OCI-LY1 (cell line): ENCODE measurements at regions not wholly inside any gene's neighbourhood (a gene's known extent, or its start where the extent isn't known, plus 50 kb on each side); places are given as distances from the start of the nearest gene placed in this dataset.

Source experiments
- EZH2 ChIP-seq: fragments of 200-600 bp; sonication (generic), shearing (Covaris generic); IDR thresholded peaks from 2 replicates; pipeline ENCODE4 v1.8.0; 2017; ENCODE audit warnings: borderline replicate concordance, mixed run types, mild to moderate bottlenecking, antibody characterized with exemption, low read length, moderate library complexity, mixed read lengths
- TF ChIP-seq, protein P1 (sequence below): fragments of 200-600 bp; sonication (generic), shearing (Covaris generic); IDR thresholded peaks from 2 replicates; pipeline ENCODE4 v1.5.1; 2017; ENCODE audit warnings: mild to moderate bottlenecking, antibody characterized with exemption, low read length, moderate library complexity, mixed read lengths

DNA sequence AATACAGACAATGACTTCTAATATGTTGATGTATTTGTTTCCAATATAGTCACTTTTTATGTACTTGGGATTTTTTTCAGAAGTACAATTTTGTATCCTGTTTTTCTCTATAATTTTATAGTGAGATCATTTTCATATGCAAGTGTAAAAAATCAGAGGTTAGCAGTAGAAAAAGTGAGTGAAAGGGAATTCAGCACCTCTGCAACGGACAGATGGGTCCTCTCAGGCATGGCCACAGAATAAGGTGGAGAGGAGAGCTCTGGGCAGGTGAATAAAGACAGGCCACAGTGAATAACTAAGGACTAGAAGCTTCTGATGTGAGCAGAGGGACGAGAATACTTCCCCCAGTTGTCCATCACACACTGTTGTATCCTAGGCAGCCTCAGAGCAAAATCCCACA lies 210.1 kb upstream of the CNR1 start:
- TF ChIP-seq, protein P1, sequence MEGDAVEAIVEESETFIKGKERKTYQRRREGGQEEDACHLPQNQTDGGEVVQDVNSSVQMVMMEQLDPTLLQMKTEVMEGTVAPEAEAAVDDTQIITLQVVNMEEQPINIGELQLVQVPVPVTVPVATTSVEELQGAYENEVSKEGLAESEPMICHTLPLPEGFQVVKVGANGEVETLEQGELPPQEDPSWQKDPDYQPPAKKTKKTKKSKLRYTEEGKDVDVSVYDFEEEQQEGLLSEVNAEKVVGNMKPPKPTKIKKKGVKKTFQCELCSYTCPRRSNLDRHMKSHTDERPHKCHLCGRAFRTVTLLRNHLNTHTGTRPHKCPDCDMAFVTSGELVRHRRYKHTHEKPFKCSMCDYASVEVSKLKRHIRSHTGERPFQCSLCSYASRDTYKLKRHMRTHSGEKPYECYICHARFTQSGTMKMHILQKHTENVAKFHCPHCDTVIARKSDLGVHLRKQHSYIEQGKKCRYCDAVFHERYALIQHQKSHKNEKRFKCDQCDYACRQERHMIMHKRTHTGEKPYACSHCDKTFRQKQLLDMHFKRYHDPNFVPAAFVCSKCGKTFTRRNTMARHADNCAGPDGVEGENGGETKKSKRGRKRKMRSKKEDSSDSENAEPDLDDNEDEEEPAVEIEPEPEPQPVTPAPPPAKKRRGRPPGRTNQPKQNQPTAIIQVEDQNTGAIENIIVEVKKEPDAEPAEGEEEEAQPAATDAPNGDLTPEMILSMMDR = no peak
- TF ChIP-seq EZH2 = no peak
